Panc1 (cell line): ENCODE measurements at regions not wholly inside any gene's neighbourhood (a gene's known extent, or its start where the extent isn't known, plus 50 kb on each side); places are given as distances from the start of the nearest gene placed in this dataset.

Experiments used
- ATAC-seq: fragments of 200-7000 bp; cut with Tn5 transposase; 2 replicates; pipeline ENCODE4 v1.9.1; 2020; ENCODE audit warnings: mild to moderate bottlenecking, moderate library complexity
- BruUV-seq: library from RNA; stranded (reverse); fragments of 400-500 nt; replicated peaks from 2 replicates; lab custom pipeline; 2021; lab: Mats Ljungman, UMichigan
- CTCF ChIA-PET: fragments of 300-600 bp; sonication (Branson Sonifier 250); formaldehyde crosslinking; loops from one replicate; lab custom pipeline; 2022; ENCODE audit warnings: antibody characterized with exemption; lab: Charles Lee
- POLR2A ChIA-PET: fragments of 300-600 bp; sonication (Branson Sonifier 250); formaldehyde crosslinking; loops from one replicate; lab custom pipeline; 2022; ENCODE audit warnings: antibody characterized with exemption; lab: Charles Lee
- DNase-seq: peaks from one replicate; pipeline ENCODE4 v3.0.0-alpha.2; 2010; ENCODE audit warnings: low read depth, low spot score
- H3K27ac ChIP-seq: 2 replicates; pipeline ENCODE4 v1.5.1; 2011; ENCODE audit warnings: mild to moderate bottlenecking, low read length, inconsistent platforms
- H3K27me3 ChIP-seq: fragments of 200-500 bp; sonication (Bioruptor generic); 2 replicates; pipeline ENCODE4 v1.6.0; 2014; ENCODE audit warnings: low read length, inconsistent platforms; ENCODE audit not compliant: control insufficient read depth, insufficient read depth
- H3K36me3 ChIP-seq: fragments of 200-500 bp; sonication (Bioruptor generic); 2 replicates; pipeline ENCODE4 v1.5.1; 2014; ENCODE audit warnings: inconsistent platforms, mild to moderate bottlenecking, low read length, moderate library complexity; ENCODE audit not compliant: control insufficient read depth, insufficient read depth
- H3K4me1 ChIP-seq: 2 replicates; pipeline ENCODE4 v1.5.1; 2011; ENCODE audit warnings: inconsistent platforms, mild to moderate bottlenecking, low read length, moderate library complexity; ENCODE audit not compliant: control insufficient read depth, insufficient read depth
- H3K4me3 ChIP-seq, 2 experiments: 2 replicates each; pipeline ENCODE4 v1.5.1; 2011 to 2012; ENCODE audit warnings: low read depth in 2 of 2, low read length in 2 of 2, mild to moderate bottlenecking in 2 of 2, inconsistent platforms in 1 of 2, moderate library complexity in 1 of 2
- H3K9me3 ChIP-seq: fragments of 200-500 bp; sonication (Bioruptor generic); 2 replicates; pipeline ENCODE4 v1.5.1; 2014; ENCODE audit warnings: low read depth, mild to moderate bottlenecking, inconsistent platforms, low read length, moderate library complexity; ENCODE audit not compliant: control insufficient read depth, insufficient read depth
- CTCF ChIP-seq: fragments of 450-650 bp; IDR thresholded peaks from 2 replicates; pipeline ENCODE4 v1.5.1; 2017; ENCODE audit warnings: mild to moderate bottlenecking
- POLR2AphosphoS5 ChIP-seq: IDR thresholded peaks from 2 replicates; pipeline ENCODE4 v1.6.1; 2012; ENCODE audit warnings: mild to moderate bottlenecking, low read depth, low read length, moderate library complexity
- REST ChIP-seq, 2 experiments: IDR thresholded peaks; 2 replicates each; pipeline ENCODE4 v1.6.1; 2011 to 2012; ENCODE audit warnings: low read depth in 2 of 2, control low read depth in 1 of 2, low read length in 1 of 2, mild to moderate bottlenecking in 1 of 2, moderate library complexity in 1 of 2; ENCODE audit not compliant: insufficient read depth in 1 of 2
- SIN3A ChIP-seq: IDR thresholded peaks from 2 replicates; pipeline ENCODE4 v1.6.1; 2012; ENCODE audit warnings: low read depth, mild to moderate bottlenecking, low read length, moderate library complexity, borderline replicate concordance; ENCODE audit not compliant: insufficient read depth
- TCF7L2 ChIP-seq: IDR thresholded peaks from 2 replicates; pipeline ENCODE4 v1.6.1; 2011; ENCODE audit warnings: mild to moderate bottlenecking, low read depth, low read length, inconsistent platforms
- in situ Hi-C: cut with HindIII; loops from 2 replicates; pipeline ENCODE4 v1.10.0; 2016; ENCODE audit warnings: low sequenced_read_pairs, low pct_unique_long_range_greater_than_20kb
- intact Hi-C: fragments of 100-400 bp; cut with micrococcal nuclease; formaldehyde crosslinking; loops from one replicate; pipeline ENCODE4 v1.10.0; 2022; ENCODE audit not compliant: unreplicated experiment

- no peaks in the 10 kb centered on the region for H3K36me3 ChIP-seq
- BruUV-seq = no TSS peak
- DNase-seq (no peak), ATAC-seq (no peak)
- in situ Hi-C loops (no loop called here), intact Hi-C loops (no loop called here)
- H3K4me3 ChIP-seq = no peak overlapping the region
- CTCF ChIA-PET = no interaction called here
- no peak for TF ChIP-seq TCF7L2
- no peak for TF ChIP-seq CTCF
- no peak for TF ChIP-seq POLR2AphosphoS5
- TF ChIP-seq SIN3A = no peak
- no peak for TF ChIP-seq REST (IDR thresholded peaks at IDR 0.05; ENCODE audit: insufficient read depth in 1 of 2, low read depth in 2 of 2, low read length in 1 of 2)
- H3K9me3 ChIP-seq = no peaks in the 10 kb centered on the region
- H3K27me3 ChIP-seq = no peaks in the 10 kb centered on the region
- H3K27ac ChIP-seq = no peak overlapping the region
- H3K4me1 ChIP-seq = no peaks in the 10 kb centered on the region
- POLR2A ChIA-PET = no interaction called here
These were observed 406.0 kb upstream of the EDA2R start for GRCh38 chrX:67044866-67045265.

DNA sequence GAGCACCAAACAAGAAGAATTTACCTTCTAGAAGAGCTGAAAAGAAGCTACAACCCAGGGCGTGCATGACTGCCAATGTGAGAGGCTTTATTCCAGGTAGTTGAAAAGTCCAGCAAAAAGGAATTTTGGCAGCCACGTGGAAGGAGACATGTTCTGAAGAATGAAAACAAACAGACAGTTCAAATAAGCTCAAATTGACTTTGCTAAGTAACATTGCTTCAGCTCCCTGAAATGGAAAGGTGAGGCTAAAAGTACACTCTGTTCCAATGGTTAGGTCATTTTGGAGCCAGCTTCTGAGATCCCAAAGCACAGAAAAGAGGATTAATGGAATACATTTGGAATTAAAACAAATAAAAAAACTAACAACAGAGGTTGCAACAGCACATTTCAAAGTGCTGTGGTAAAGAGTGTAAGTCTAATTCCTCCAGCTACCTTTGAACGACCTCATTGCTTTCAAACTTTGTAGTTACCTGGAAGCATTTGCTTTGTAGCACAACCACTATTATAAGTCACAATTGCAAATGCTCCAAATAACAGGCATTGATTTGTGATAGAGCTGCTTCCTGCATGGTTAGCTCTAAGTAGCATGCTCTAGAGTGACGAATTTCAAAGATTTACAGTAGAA, 405.3 kb upstream of the EDA2R start:
- CTCF ChIA-PET = no interaction called here
- Histone ChIP-seq H3K36me3 (no peaks in the 10 kb centered on the region), H3K27ac (no peak overlapping the region), H3K27me3 (no peaks in the 10 kb centered on the region), H3K4me3 (no peak overlapping the region), H3K9me3 (no peaks in the 10 kb centered on the region), H3K4me1 (no peaks in the 10 kb centered on the region)
- POLR2A ChIA-PET = no interaction called here
- in situ Hi-C loops (no loop called here), intact Hi-C loops (no loop called here)
- BruUV-seq = no TSS peak
- no peak for TF ChIP-seq CTCF
- no peak for TF ChIP-seq SIN3A
- no peak for TF ChIP-seq REST (IDR thresholded peaks at IDR 0.05; ENCODE audit: insufficient read depth in 1 of 2, low read depth in 2 of 2, low read length in 1 of 2)
- no peak for TF ChIP-seq POLR2AphosphoS5
- TF ChIP-seq TCF7L2 = no peak
- ATAC-seq (no peak), DNase-seq (no peak)
